K562 (cell line): ENCODE measurements at regions not wholly inside any gene's neighbourhood (a gene's known extent, or its start where the extent isn't known, plus 50 kb on each side); places are given as distances from the start of the nearest gene placed in this dataset.

Source experiments
- ATAC-seq: fragments of 200-7000 bp; cut with Tn5 transposase; 3 replicates; pipeline ENCODE4 v1.9.1; 2020; ENCODE audit warnings: moderate library complexity
- BruUV-seq: library from RNA; stranded (reverse); fragments of 400-500 nt; replicated peaks from 2 replicates; lab custom pipeline; 2021; lab: Mats Ljungman, UMichigan
- CTCF ChIA-PET: fragments of 300-600 bp; formaldehyde crosslinking; extraction: SDS; loops from one replicate; lab custom pipeline; 2021; ENCODE audit warnings: low intra/inter-chr PET ratio; lab: Yijun Ruan, JAX
- POLR2A ChIA-PET: fragments of 300-600, 350-650 bp; sonication (Branson Sonifier 250); formaldehyde crosslinking; extraction: SDS; loops from one replicate; lab custom pipeline; 2021; ENCODE audit warnings: antibody characterized with exemption, inconsistent platforms; lab: Yijun Ruan, JAX
- DNase-seq, 4 experiments: peaks; one replicate each; pipeline versions ENCODE4 v3.0.0 to v3.0.0-alpha.2; 2011 to 2018; ENCODE audit warnings: low spot score in 3 of 4, mixed read lengths in 3 of 4; ENCODE audit errors: extremely low read depth in 1 of 4
- FAIRE-seq: peaks from 2 replicates; lab custom pipeline; 2011; peaks lifted over from hg19 to GRCh38; lab: Jason Lieb, UNC
- H2AFZ ChIP-seq: 2 replicates; pipeline ENCODE4 v1.6.0; 2011; ENCODE audit warnings: low read depth, low read length, control low read depth, inconsistent platforms
- H3K27ac ChIP-seq: fragments of 200-600 bp; 3 replicates; pipeline ENCODE4 v1.8.0; 2011; ENCODE audit warnings: low read depth, mild to moderate bottlenecking, control low read depth, inconsistent platforms, low read length, moderate library complexity, mixed read lengths; ENCODE audit errors: extremely low read depth
- H3K27me3 ChIP-seq, 2 experiments: fragments of 300-600 bp in 1 of 2; 2 replicates in 1 of 2; 3 replicates in 1 of 2; pipeline versions ENCODE4 v1.6.0 to v1.8.0; 2011; ENCODE audit warnings: inconsistent platforms in 2 of 2, low read length in 2 of 2, mild to moderate bottlenecking in 1 of 2, mixed read lengths in 1 of 2, moderate library complexity in 1 of 2; ENCODE audit not compliant: control insufficient read depth in 2 of 2, insufficient read depth in 2 of 2
- H3K36me3 ChIP-seq: fragments of 300-600 bp; 3 replicates; pipeline ENCODE4 v1.8.0; 2011; ENCODE audit warnings: mild to moderate bottlenecking, low read length, inconsistent platforms; ENCODE audit not compliant: control insufficient read depth, insufficient read depth
- H3K4me1 ChIP-seq, 2 experiments: fragments of 200-600 bp in 1 of 2; replicated peaks in 1 of 2; 2 replicates in 1 of 2; 3 replicates in 1 of 2; pipeline versions ENCODE4 v1.5.1 to v1.8.0; 2011; ENCODE audit warnings: inconsistent platforms in 2 of 2, low read length in 2 of 2, mild to moderate bottlenecking in 1 of 2, mixed read lengths in 1 of 2, moderate library complexity in 1 of 2; ENCODE audit not compliant: control insufficient read depth in 2 of 2, insufficient read depth in 2 of 2
- H3K4me2 ChIP-seq: 2 replicates; pipeline ENCODE4 v1.6.1; 2011; ENCODE audit warnings: low read length, control low read depth, inconsistent platforms, mixed read lengths; ENCODE audit not compliant: insufficient read depth
- H3K4me3 ChIP-seq: fragments of 200-600 bp; sonication (generic), shearing (Covaris generic); 2 replicates; pipeline ENCODE4 v1.5.1; 2016; ENCODE audit warnings: control low read depth, inconsistent platforms
- H3K79me2 ChIP-seq: fragments of 200-600 bp; 3 replicates; pipeline ENCODE4 v1.8.0; 2011; ENCODE audit warnings: low read length, inconsistent platforms; ENCODE audit not compliant: control insufficient read depth, insufficient read depth
- H3K9ac ChIP-seq, 2 experiments: 2 replicates each; pipeline versions ENCODE4 v1.6.0 to v1.6.1; 2011; ENCODE audit warnings: low read depth in 2 of 2, low read length in 2 of 2, control low read depth in 1 of 2, inconsistent platforms in 1 of 2, mild to moderate bottlenecking in 1 of 2, mixed read lengths in 1 of 2; ENCODE audit not compliant: insufficient read depth in 1 of 2
- H3K9me1 ChIP-seq: one replicate; pipeline ENCODE4 v1.6.0; 2011; ENCODE audit warnings: inconsistent platforms, mild to moderate bottlenecking, low read length, moderate library complexity; ENCODE audit not compliant: control insufficient read depth, insufficient read depth
- H3K9me3 ChIP-seq: replicated peaks from 2 replicates; pipeline ENCODE4 v1.5.1; 2011; ENCODE audit warnings: low read depth, low read length, inconsistent platforms; ENCODE audit not compliant: control insufficient read depth, insufficient read depth
- H4K20me1 ChIP-seq: replicated peaks from 2 replicates; pipeline ENCODE4 v1.6.1; 2011; ENCODE audit warnings: low read length, inconsistent platforms, mixed read lengths; ENCODE audit not compliant: control insufficient read depth, insufficient read depth
- BRD4 ChIP-seq: fragments of 200-600 bp; sonication (generic); IDR thresholded peaks from 2 replicates; pipeline ENCODE4 v1.6.1; 2017; ENCODE audit warnings: inconsistent platforms
- CTBP1 ChIP-seq: fragments of 450-650 bp; IDR thresholded peaks from 2 replicates; pipeline ENCODE4 v1.6.1; 2016; ENCODE audit warnings: borderline replicate concordance
- FUS ChIP-seq: fragments of 200-400 bp; formaldehyde crosslinking; optimal IDR thresholded peaks from 2 replicates; pipeline ENCODE3; 2017; ENCODE audit warnings: low read depth, low read length
- HMGXB4 ChIP-seq: sonication (generic); formaldehyde crosslinking; IDR thresholded peaks from 2 replicates; pipeline ENCODE4 v1.8.1; 2023; ENCODE audit warnings: mild to moderate bottlenecking, missing genetic modification reagents
- KLF16 ChIP-seq: IDR thresholded peaks from 2 replicates; pipeline ENCODE4 v1.6.1; 2016; ENCODE audit warnings: antibody characterized with exemption
- MECOM ChIP-seq: fragments of 250-450 bp; sonication (Bioruptor Pico); IDR thresholded peaks from 2 replicates; pipeline ENCODE4 v1.8.0; 2022; ENCODE audit warnings: inconsistent platforms
- MXI1 ChIP-seq: IDR thresholded peaks from 2 replicates; pipeline ENCODE4 v1.6.1; 2011; ENCODE audit warnings: low read depth, mild to moderate bottlenecking, improper control_type of control experiment, low read length
- NBN ChIP-seq: fragments of 450-650 bp; IDR thresholded peaks from 2 replicates; pipeline ENCODE4 v1.6.1; 2016; ENCODE audit warnings: low read depth, mild to moderate bottlenecking
- SREBF2 ChIP-seq: sonication (generic); formaldehyde crosslinking; IDR thresholded peaks from 2 replicates; pipeline ENCODE4 v1.4.0; 2020; ENCODE audit warnings: mild to moderate bottlenecking, missing genetic modification reagents
- ZFP36 ChIP-seq: fragments of 150-350 bp; IDR thresholded peaks from 2 replicates; pipeline ENCODE4 v1.6.1; 2018; ENCODE audit warnings: low read length, low read depth; ENCODE audit not compliant: partially characterized antibody
- ZNF124 ChIP-seq: sonication (generic); formaldehyde crosslinking; IDR thresholded peaks from 2 replicates; pipeline ENCODE4 v1.8.1; 2022; ENCODE audit warnings: missing genetic modification reagents
- ZNF583 ChIP-seq: fragments of 250-450 bp; sonication (Bioruptor Pico); IDR thresholded peaks from 2 replicates; pipeline ENCODE4 v1.4.0; 2020
- ZNF695 ChIP-seq: fragments of 450-650 bp; formaldehyde crosslinking; IDR thresholded peaks from 2 replicates; pipeline ENCODE4 v1.4.0; 2020; ENCODE audit warnings: mild to moderate bottlenecking, moderate library complexity
- WGBS: fragments of 100-300 bp; shearing (Covaris generic); methylation state at CpG from one replicate; pipeline ENCODE4 v1.1.6; 2016; ENCODE audit warnings: low coverage, mixed read lengths; ENCODE audit not compliant: insufficient coverage; ENCODE audit errors: missing lambda C conversion rate; 5-methylcytosine and 5-hydroxymethylcytosine counted together
- in situ Hi-C: fragments of 300-500 bp; cut with MboI; formaldehyde crosslinking; loops from 4 replicates; pipeline ENCODE4 v1.15.0; 2018; ENCODE audit warnings: inconsistent platforms, mixed read lengths
- intact Hi-C: fragments of 100-400 bp; cut with micrococcal nuclease; formaldehyde crosslinking; loops from 2 replicates; pipeline ENCODE4 v1.14.2; 2022

GRCh38 chr22:49608228-49608627, 219.4 kb downstream of the BRD1 start:
- peaks cover 55% of the 10 kb centered on the region for H3K36me3 ChIP-seq
- no peak overlapping the region for H3K4me2 ChIP-seq
- TF ChIP-seq HMGXB4 (CRISPR knock-in tag) (no peak), BRD4 (no peak), KLF16 (no peak), SREBF2 (no peak)
- BruUV-seq = no TSS peak
- no peak overlapping the region for H3K9ac ChIP-seq
- 96% methylated on average over 4 of the region's 8 CpGs for WGBS
- in situ Hi-C loops = no loop called here
- DNase-seq (no peak), FAIRE-seq (no peak), ATAC-seq (no peak)
- H4K20me1 ChIP-seq = no peaks in the 10 kb centered on the region
- H2AFZ ChIP-seq = no peak overlapping the region
- ChIA-PET CTCF (no interaction called here), POLR2A (interaction anchor here (0.6 kb wide), 1 partner anchor 325 kb away, joined by 3 read pairs; no protein-coding TSS in a partner anchor)
- intact Hi-C loops = no loop called here
- H3K27me3 ChIP-seq = no peaks in the 10 kb centered on the region
- no peaks in the 10 kb centered on the region for H3K4me1 ChIP-seq
- no peak overlapping the region for H3K4me3 ChIP-seq
- no peak overlapping the region for H3K27ac ChIP-seq
- H3K9me1 ChIP-seq = no peaks in the 10 kb centered on the region
- H3K79me2 ChIP-seq = peaks cover 70% of the 10 kb centered on the region
- peaks cover 2% of the 10 kb centered on the region for H3K9me3 ChIP-seq

- BruUV-seq = no TSS peak
- TF ChIP-seq NBN (no peak), ZNF583 (CRISPR knock-in tag) (no peak), ZNF695 (no peak), ZFP36 (no peak), MXI1 (no peak), CTBP1 (no peak), ZNF124 (CRISPR knock-in tag) (no peak), MECOM (no peak), FUS (no peak)
Observed at GRCh38 chr22:49607821-49608220, 219.9 kb downstream of the BRD1 start.

More at GRCh38 chr22:49607821-49608220, 219.9 kb downstream of the BRD1 start:
- H3K4me3 ChIP-seq = no peak overlapping the region
- intact Hi-C loops = no loop called here
- no peaks in the 10 kb centered on the region for H4K20me1 ChIP-seq
- no peak for DNase-seq
- POLR2A ChIA-PET = interaction anchor here (0.6 kb wide), 1 partner anchor 325 kb away, joined by 3 read pairs; no protein-coding TSS in a partner anchor
- no peak overlapping the region for H3K4me2 ChIP-seq
- no peak overlapping the region for H2AFZ ChIP-seq
- FAIRE-seq = no peak
- H3K9me1 ChIP-seq = no peaks in the 10 kb centered on the region
- CTCF ChIA-PET = no interaction called here
- H3K79me2 ChIP-seq = peaks cover 70% of the 10 kb centered on the region
- H3K27me3 ChIP-seq = no peaks in the 10 kb centered on the region
- ATAC-seq = no peak
- H3K27ac ChIP-seq = no peak overlapping the region
- WGBS = 98% methylated on average over 7 of the region's 13 CpGs
- peaks cover 58% of the 10 kb centered on the region for H3K36me3 ChIP-seq
- in situ Hi-C loops = no loop called here
- H3K9ac ChIP-seq = no peak overlapping the region
- no peaks in the 10 kb centered on the region for H3K4me1 ChIP-seq
- H3K9me3 ChIP-seq = no peaks in the 10 kb centered on the region; the same call in none of the 2 replicates
